Thoracic aorta (tissue), 2 donors: ENCODE measurements at regions not wholly inside any gene's neighbourhood (a gene's known extent, or its start where the extent isn't known, plus 50 kb on each side); places are given as distances from the start of the nearest gene placed in this dataset.

Experiments
- ATAC-seq: fragments of 150-250 bp; one replicate; pipeline ENCODE4 v1.8.0; 2017; ENCODE audit warnings: low read depth; ENCODE audit not compliant: insufficient number of reproducible peaks, low FRiP score
- DNase-seq: peaks from one replicate; pipeline ENCODE4 v3.0.0-alpha.2; 2020; ENCODE audit warnings: low spot score
- H3K27ac ChIP-seq, 2 donors: fragments of 200-600 bp; sonication (generic); 1 replicate in 1 of 2; 2 replicates in 1 of 2; pipeline ENCODE4 v1.5.1; 2016; ENCODE audit warnings: mild to moderate bottlenecking in 2 of 2, moderate library complexity in 2 of 2
- H3K27me3 ChIP-seq: fragments of 200-600 bp; sonication (generic); replicated peaks from 2 replicates; pipeline ENCODE4 v1.6.0; 2016; ENCODE audit warnings: mild to moderate bottlenecking; ENCODE audit not compliant: insufficient read depth
- H3K36me3 ChIP-seq: fragments of 200-600 bp; sonication (generic); one replicate; pipeline ENCODE4 v1.5.1; 2016
- H3K4me1 ChIP-seq, 2 donors: fragments of 200-600 bp; sonication (generic); 1 replicate in 1 of 2; 2 replicates in 1 of 2; pipeline versions ENCODE4 v1.5.1 to v1.6.0; 2016; ENCODE audit warnings: low read depth in 2 of 2, mild to moderate bottlenecking in 1 of 2; ENCODE audit not compliant: control insufficient read depth in 1 of 2
- H3K4me3 ChIP-seq: fragments of 200-600 bp; sonication (generic); 2 replicates; pipeline ENCODE4 v1.5.1; 2016; ENCODE audit warnings: mild to moderate bottlenecking
- H3K9me3 ChIP-seq: fragments of 200-600 bp; sonication (generic); 2 replicates; pipeline ENCODE4 v1.5.1; 2016
- CTCF ChIP-seq: fragments of 200-600 bp; sonication (generic); IDR thresholded peaks from one replicate; pipeline ENCODE4 v1.5.1; 2019; ENCODE audit warnings: antibody characterized with exemption

DNA sequence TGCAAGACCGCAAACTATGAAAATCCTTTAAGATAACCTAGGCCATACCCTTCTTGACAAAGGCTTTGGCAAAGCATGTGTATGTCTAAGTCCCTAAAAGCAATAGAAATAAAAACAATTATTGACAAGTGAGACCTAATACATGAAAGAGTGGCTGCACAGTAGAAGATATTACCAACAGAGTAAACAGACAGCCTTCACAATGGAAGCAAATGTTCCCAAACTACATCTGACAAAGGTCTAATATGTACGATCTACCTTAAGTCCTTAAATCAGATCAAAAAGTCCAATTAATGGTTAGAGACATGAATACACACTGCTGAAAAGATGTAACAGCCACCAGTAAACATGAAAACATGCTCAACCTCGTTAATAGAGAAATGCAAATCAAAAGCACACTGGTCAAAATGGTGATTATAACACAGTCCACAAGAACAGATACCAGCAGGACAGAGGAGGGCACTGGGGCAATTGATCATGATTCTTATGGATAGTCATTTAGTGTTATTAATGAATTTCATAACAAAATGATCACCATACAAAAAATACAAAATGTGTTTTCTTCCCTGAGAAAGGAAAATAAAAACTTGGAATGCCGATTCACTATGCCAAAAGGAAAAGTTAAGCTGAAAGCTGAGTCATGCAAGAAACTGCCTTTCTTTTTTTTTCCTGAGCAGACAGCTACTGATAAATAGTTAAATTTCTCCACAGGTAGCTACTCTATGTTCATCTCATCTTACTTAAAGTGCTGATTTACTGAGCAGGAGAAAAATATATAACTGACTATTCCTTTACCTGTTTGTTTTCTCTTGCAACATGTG, 102.6 kb upstream of the VPREB1 start:
- ATAC-seq: no peak
- Histone ChIP-seq H3K27me3 (no peaks in the 10 kb centered on the region), H3K27ac (no peak overlapping the region), H3K36me3 (no peaks in the 10 kb centered on the region), H3K9me3 (no peaks in the 10 kb centered on the region), H3K4me1 (no peaks in the 10 kb centered on the region), H3K4me3 (no peak overlapping the region)
- DNase-seq: no peak
- no peak for TF ChIP-seq CTCF

DNA sequence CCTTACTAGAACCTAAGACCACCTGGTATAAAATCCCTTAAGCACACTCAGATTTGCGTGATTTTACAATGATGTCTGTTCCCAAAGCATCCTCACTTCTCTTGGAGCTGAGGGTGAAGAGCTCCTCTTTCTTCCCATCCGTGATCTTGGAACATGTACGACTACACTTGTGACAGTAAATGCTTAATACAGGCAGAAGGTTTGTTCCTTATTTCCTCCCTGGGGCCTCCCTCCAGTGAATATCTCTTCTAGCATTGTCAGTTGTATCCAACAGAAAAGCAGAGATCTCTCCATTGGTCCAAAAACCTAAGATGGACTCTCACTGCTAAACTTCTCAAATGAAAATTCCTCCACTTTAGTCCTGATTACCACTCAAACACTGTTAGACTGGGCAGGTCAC, 103.6 kb upstream of the VPREB1 start:
- Histone ChIP-seq H3K9me3 (no peaks in the 10 kb centered on the region), H3K27me3 (no peaks in the 10 kb centered on the region), H3K27ac (no peak overlapping the region), H3K4me1 (no peaks in the 10 kb centered on the region), H3K4me3 (no peak overlapping the region), H3K36me3 (no peaks in the 10 kb centered on the region)
- TF ChIP-seq CTCF: no peak
- no peak for DNase-seq
- ATAC-seq: no peak

DNA sequence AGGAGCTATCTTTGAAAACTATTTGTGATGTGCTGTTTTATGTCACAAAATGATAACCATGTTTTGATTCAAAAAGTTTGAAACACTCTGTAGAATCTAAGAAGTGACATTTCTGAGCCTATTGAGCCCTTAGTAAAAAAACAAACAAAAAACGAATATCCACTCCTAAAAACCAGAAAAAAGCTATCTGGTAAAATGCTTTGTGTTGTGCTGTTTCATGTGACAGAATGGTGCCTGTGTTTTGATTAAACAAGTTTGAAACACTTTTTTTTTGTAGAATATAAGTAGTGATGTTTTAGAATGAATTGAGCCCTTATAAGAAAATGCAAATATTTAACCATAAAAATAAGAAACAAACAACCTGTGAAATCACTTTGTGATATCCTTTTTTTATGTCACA, 105.2 kb upstream of the VPREB1 start:
- TF ChIP-seq CTCF: no peak
- H3K9me3 ChIP-seq: no peaks in the 10 kb centered on the region
- no peaks in the 10 kb centered on the region for H3K4me1 ChIP-seq
- ATAC-seq (no peak), DNase-seq (no peak)
- no peaks in the 10 kb centered on the region for H3K27me3 ChIP-seq
- no peak overlapping the region for H3K4me3 ChIP-seq
- no peaks in the 10 kb centered on the region for H3K36me3 ChIP-seq
- no peak overlapping the region for H3K27ac ChIP-seq

GRCh38 chr22:22138915-22139314, 105.7 kb upstream of the VPREB1 start:
- H3K27me3 ChIP-seq: no peaks in the 10 kb centered on the region
- ATAC-seq (no peak), DNase-seq (no peak)
- no peaks in the 10 kb centered on the region for H3K9me3 ChIP-seq
- no peaks in the 10 kb centered on the region for H3K36me3 ChIP-seq
- no peak for TF ChIP-seq CTCF
- H3K27ac ChIP-seq: no peak overlapping the region
- H3K4me1 ChIP-seq: no peaks in the 10 kb centered on the region
- no peak overlapping the region for H3K4me3 ChIP-seq

DNA sequence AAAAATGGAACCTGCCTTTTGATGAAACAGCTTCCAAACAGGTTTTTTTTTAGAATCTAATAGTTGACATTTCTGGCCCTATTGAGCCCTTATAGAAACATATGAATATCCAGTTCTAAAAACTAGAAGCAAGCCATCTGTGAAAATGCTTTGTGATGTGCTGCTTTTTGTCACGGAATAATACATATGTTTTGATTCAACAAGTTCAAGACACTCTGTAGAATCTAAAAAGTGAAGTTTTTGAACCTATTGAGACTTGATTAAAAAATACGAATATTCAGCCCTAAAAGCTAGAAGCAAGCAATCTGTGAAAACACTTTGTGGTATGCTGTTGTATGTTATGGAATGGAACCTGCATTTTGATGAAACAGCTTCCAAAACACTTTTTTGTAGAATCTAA, 106.7 kb upstream of the VPREB1 start:
- Histone ChIP-seq H3K27me3 (no peaks in the 10 kb centered on the region), H3K9me3 (no peaks in the 10 kb centered on the region), H3K4me3 (no peak overlapping the region), H3K27ac (no peak overlapping the region), H3K4me1 (no peaks in the 10 kb centered on the region), H3K36me3 (no peaks in the 10 kb centered on the region)
- DNase-seq (no peak), ATAC-seq (no peak)
- TF ChIP-seq CTCF: no peak
